ENCODE measurements at regions not wholly inside any gene's neighbourhood (a gene's known extent, or its start where the extent isn't known, plus 50 kb on each side); places are given as distances from the start of the nearest gene placed in this dataset.
A peak's percentile ranks its signal among the peaks of the same experiment; 100 is the strongest.

DNA sequence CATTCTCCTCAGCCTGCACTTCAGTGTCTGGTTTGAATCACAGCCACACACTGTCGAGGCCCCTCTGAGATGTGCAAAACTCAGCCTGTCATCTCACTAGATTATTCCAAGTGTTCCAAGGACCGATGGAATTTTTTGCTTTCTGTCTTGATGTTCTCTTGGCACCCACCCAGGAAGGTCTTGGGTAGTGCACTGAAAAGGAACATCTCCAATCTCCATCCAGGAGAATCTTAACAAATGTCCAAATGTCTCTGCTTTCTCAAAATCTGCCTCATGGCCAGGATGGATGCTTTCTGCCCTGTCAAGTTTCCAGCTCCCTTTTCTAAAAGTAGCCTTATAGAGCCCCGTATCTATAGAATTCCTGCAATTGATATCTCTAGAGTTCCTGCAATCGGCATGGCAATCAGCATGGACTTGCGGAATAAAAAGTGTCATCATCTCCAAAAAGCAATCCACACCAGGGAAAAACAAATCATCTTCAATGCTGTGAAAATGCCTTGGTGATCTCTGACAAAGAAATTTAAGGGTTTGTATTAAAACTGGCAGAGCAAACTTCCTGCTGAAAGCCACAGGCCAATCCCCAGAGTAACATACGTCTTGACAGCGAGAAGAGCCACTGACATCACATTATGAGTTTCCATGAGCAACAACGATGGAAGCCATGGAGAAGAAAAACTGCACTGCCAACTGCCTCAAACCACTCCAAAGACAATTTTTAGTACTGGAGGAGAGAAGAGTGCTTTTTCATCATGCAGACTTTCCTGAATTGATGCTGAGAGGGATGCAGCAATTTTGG lies 215.3 kb upstream of the FAM9B start:
- no peak overlapping the region for H3K4ac ChIP-seq (ENCODE audit: low read depth, low read length)
- no CpG with 5 or more reads among the region's 8 CpGs for WGBS (ENCODE audit: extremely low coverage, insufficient coverage, low lambda C conversion rate)

DNA sequence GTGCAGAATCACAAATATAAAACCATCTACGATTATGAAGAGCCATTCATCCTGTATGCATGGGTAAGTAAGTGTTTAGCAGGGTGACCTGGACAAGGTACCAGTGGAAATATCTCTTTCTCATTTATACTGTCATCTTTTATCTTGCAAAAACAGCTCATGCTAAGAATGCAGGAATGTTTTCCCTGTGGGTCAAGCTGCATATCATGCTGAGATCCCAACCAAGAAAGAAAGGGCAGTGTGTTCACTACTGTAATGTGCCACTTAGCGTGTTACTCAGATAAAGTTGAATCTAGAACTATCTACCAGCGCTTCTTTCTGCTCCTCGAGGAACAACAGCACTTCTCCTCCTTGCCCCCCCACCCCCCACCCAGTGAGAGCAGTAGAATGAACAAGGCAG lies 212.7 kb upstream of the TBL1X start:
- Histone ChIP-seq H4K8ac (ENCODE audit: low read depth, low read length) (no peak overlapping the region), H3K18ac (ENCODE audit: low read length) (no peak overlapping the region), H3K56ac (ENCODE audit: low read length) (no peak overlapping the region), H3K9ac (ENCODE audit: low read length) (no peak overlapping the region), H2BK15ac (replicated peaks; ENCODE audit: low read depth) (no peak overlapping the region), H4K5ac (ENCODE audit: low read length) (no peak overlapping the region), H3K4me1 (ENCODE audit: control insufficient read depth, low read depth, low read length) (no peaks in the 10 kb centered on the region), H3K23ac (ENCODE audit: low read length) (no peak overlapping the region), H2BK5ac (ENCODE audit: low read length) (no peak overlapping the region), H3K4me2 (ENCODE audit: low read length) (no peak overlapping the region), H3K36me3 (ENCODE audit: control insufficient read depth, insufficient read depth, low read length) (no peaks in the 10 kb centered on the region), H3K79me1 (ENCODE audit: low read length) (no peaks in the 10 kb centered on the region), H3K4me3 (ENCODE audit: low read length) (no peak overlapping the region), H3K4ac (ENCODE audit: low read depth, low read length) (no peak overlapping the region), H3K27me3 (ENCODE audit: insufficient read depth, low read length, poor library complexity) (no peaks in the 10 kb centered on the region), H2BK120ac (ENCODE audit: low read depth, low read length) (no peak overlapping the region), H2AK5ac (ENCODE audit: low read length) (no peak overlapping the region), H3K79me2 (ENCODE audit: control insufficient read depth, insufficient read depth, low read length) (no peaks in the 10 kb centered on the region), H3K27ac (ENCODE audit: low read depth, low read length) (no peak overlapping the region)
- peak; percentile 46 for DNase-seq
- WGBS (ENCODE audit: extremely low coverage, insufficient coverage, low lambda C conversion rate) = no CpG with 5 or more reads among the region's 4 CpGs

More for the DNA sequence above, 215.3 kb upstream of the FAM9B start:
- Histone ChIP-seq H3K79me2 (ENCODE audit: control insufficient read depth, insufficient read depth, low read length) (no peaks in the 10 kb centered on the region), H3K4me1 (ENCODE audit: control insufficient read depth, low read depth, low read length) (no peaks in the 10 kb centered on the region), H3K27ac (ENCODE audit: low read depth, low read length) (no peak overlapping the region), H3K4me3 (ENCODE audit: low read length) (no peak overlapping the region), H3K18ac (ENCODE audit: low read length) (no peak overlapping the region), H3K4me2 (ENCODE audit: low read length) (no peak overlapping the region), H3K27me3 (ENCODE audit: insufficient read depth, low read length, poor library complexity) (no peaks in the 10 kb centered on the region), H4K5ac (ENCODE audit: low read length) (no peak overlapping the region), H3K56ac (ENCODE audit: low read length) (no peak overlapping the region), H2BK5ac (ENCODE audit: low read length) (no peak overlapping the region), H2AK5ac (ENCODE audit: low read length) (no peak overlapping the region), H3K9ac (ENCODE audit: low read length) (no peak overlapping the region), H3K23ac (ENCODE audit: low read length) (no peak overlapping the region), H4K8ac (ENCODE audit: low read depth, low read length) (no peak overlapping the region), H2BK120ac (ENCODE audit: low read depth, low read length) (no peak overlapping the region), H2BK15ac (replicated peaks; ENCODE audit: low read depth) (no peak overlapping the region), H3K36me3 (ENCODE audit: control insufficient read depth, insufficient read depth, low read length) (no peaks in the 10 kb centered on the region), H3K79me1 (ENCODE audit: low read length) (no peaks in the 10 kb centered on the region)
- no peak for DNase-seq

DNA sequence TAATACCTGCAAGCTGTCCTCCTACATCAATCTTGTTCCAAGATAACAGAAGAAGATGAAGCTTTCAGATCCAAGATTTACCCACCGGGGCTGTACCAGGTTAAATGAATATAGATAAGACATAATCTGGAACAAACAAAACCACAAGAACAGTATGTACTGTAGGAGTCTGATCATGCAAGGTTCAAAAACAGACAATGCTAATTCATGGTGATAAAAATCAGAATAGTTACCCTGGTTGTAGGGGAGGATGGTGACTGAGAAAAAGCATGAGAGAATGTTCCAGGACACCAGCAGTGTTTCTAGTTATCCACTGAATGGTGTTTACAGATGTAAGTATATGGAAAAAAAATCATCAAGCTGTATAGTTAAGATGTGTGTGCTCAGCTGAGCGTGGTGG lies 211.6 kb upstream of the TBL1X start:
- no peaks in the 10 kb centered on the region for H3K4me1 ChIP-seq (ENCODE audit: control insufficient read depth, low read depth, low read length)
- H3K79me2 ChIP-seq (ENCODE audit: control insufficient read depth, insufficient read depth, low read length) = no peaks in the 10 kb centered on the region
- no peak for DNase-seq
- no peak overlapping the region for H2BK15ac ChIP-seq (replicated peaks; ENCODE audit: low read depth)
- H4K5ac ChIP-seq (ENCODE audit: low read length) = no peak overlapping the region
- WGBS (ENCODE audit: extremely low coverage, insufficient coverage, low lambda C conversion rate) = no CpG with 5 or more reads among the region's 2 CpGs
- H3K4me2 ChIP-seq (ENCODE audit: low read length) = no peak overlapping the region
- H2AK5ac ChIP-seq (ENCODE audit: low read length) = no peak overlapping the region
- no peak overlapping the region for H3K9ac ChIP-seq (ENCODE audit: low read length)
- H3K18ac ChIP-seq (ENCODE audit: low read length) = no peak overlapping the region
- H3K36me3 ChIP-seq (ENCODE audit: control insufficient read depth, insufficient read depth, low read length) = no peaks in the 10 kb centered on the region
- no peak overlapping the region for H3K23ac ChIP-seq (ENCODE audit: low read length)
- H2BK5ac ChIP-seq (ENCODE audit: low read length) = no peak overlapping the region
- H3K27me3 ChIP-seq (ENCODE audit: insufficient read depth, low read length, poor library complexity) = no peaks in the 10 kb centered on the region
- H4K8ac ChIP-seq (ENCODE audit: low read depth, low read length) = no peak overlapping the region
- H3K56ac ChIP-seq (ENCODE audit: low read length) = no peak overlapping the region
- no peak overlapping the region for H2BK120ac ChIP-seq (ENCODE audit: low read depth, low read length)
- no peaks in the 10 kb centered on the region for H3K79me1 ChIP-seq (ENCODE audit: low read length)
- no peak overlapping the region for H3K4me3 ChIP-seq (ENCODE audit: low read length)
- no peak overlapping the region for H3K4ac ChIP-seq (ENCODE audit: low read depth, low read length)
- H3K27ac ChIP-seq (ENCODE audit: low read depth, low read length) = no peak overlapping the region

GRCh38 chrX:9257718-9258420 lies 207.0 kb upstream of the TBL1X start:
- Histone ChIP-seq H2BK5ac (ENCODE audit: low read length) (no peak overlapping the region), H4K8ac (ENCODE audit: low read depth, low read length) (no peak overlapping the region), H3K23ac (ENCODE audit: low read length) (no peak overlapping the region), H3K4me1 (ENCODE audit: control insufficient read depth, low read depth, low read length) (no peaks in the 10 kb centered on the region), H3K4me3 (ENCODE audit: low read length) (no peak overlapping the region), H3K4me2 (ENCODE audit: low read length) (no peak overlapping the region), H3K9ac (ENCODE audit: low read length) (no peak overlapping the region), H3K27me3 (ENCODE audit: insufficient read depth, low read length, poor library complexity) (no peaks in the 10 kb centered on the region), H3K18ac (ENCODE audit: low read length) (no peak overlapping the region), H4K5ac (ENCODE audit: low read length) (no peak overlapping the region), H2AK5ac (ENCODE audit: low read length) (no peak overlapping the region), H3K27ac (ENCODE audit: low read depth, low read length) (no peak overlapping the region), H3K56ac (ENCODE audit: low read length) (no peak overlapping the region), H2BK15ac (replicated peaks; ENCODE audit: low read depth) (no peak overlapping the region), H3K36me3 (ENCODE audit: control insufficient read depth, insufficient read depth, low read length) (no peaks in the 10 kb centered on the region), H3K79me2 (ENCODE audit: control insufficient read depth, insufficient read depth, low read length) (no peaks in the 10 kb centered on the region), H2BK120ac (ENCODE audit: low read depth, low read length) (no peak overlapping the region), H3K4ac (ENCODE audit: low read depth, low read length) (no peak overlapping the region), H3K79me1 (ENCODE audit: low read length) (no peaks in the 10 kb centered on the region)
- WGBS (ENCODE audit: extremely low coverage, insufficient coverage, low lambda C conversion rate) = no CpG with 5 or more reads among the region's 6 CpGs
- DNase-seq = no peak

GRCh38 chrX:9258421-9259104 lies 206.3 kb upstream of the TBL1X start:
- H3K36me3 ChIP-seq (ENCODE audit: control insufficient read depth, insufficient read depth, low read length) = no peaks in the 10 kb centered on the region
- no peak overlapping the region for H4K5ac ChIP-seq (ENCODE audit: low read length)
- H2BK120ac ChIP-seq (ENCODE audit: low read depth, low read length) = no peak overlapping the region
- WGBS (ENCODE audit: extremely low coverage, insufficient coverage, low lambda C conversion rate) = no CpG with 5 or more reads among the region's 3 CpGs
- H2BK5ac ChIP-seq (ENCODE audit: low read length) = no peak overlapping the region
- H3K18ac ChIP-seq (ENCODE audit: low read length) = no peak overlapping the region
- H3K56ac ChIP-seq (ENCODE audit: low read length) = no peak overlapping the region
- no peak overlapping the region for H3K4ac ChIP-seq (ENCODE audit: low read depth, low read length)
- H3K4me3 ChIP-seq (ENCODE audit: low read length) = no peak overlapping the region
- no peaks in the 10 kb centered on the region for H3K79me1 ChIP-seq (ENCODE audit: low read length)
- H3K27ac ChIP-seq (ENCODE audit: low read depth, low read length) = no peak overlapping the region
- H3K23ac ChIP-seq (ENCODE audit: low read length) = no peak overlapping the region
- no peaks in the 10 kb centered on the region for H3K79me2 ChIP-seq (ENCODE audit: control insufficient read depth, insufficient read depth, low read length)
- no peaks in the 10 kb centered on the region for H3K27me3 ChIP-seq (ENCODE audit: insufficient read depth, low read length, poor library complexity)
- DNase-seq = no peak
- no peak overlapping the region for H3K4me2 ChIP-seq (ENCODE audit: low read length)
- no peak overlapping the region for H2BK15ac ChIP-seq (replicated peaks; ENCODE audit: low read depth)
- no peaks in the 10 kb centered on the region for H3K4me1 ChIP-seq (ENCODE audit: control insufficient read depth, low read depth, low read length)
- no peak overlapping the region for H4K8ac ChIP-seq (ENCODE audit: low read depth, low read length)
- H3K9ac ChIP-seq (ENCODE audit: low read length) = no peak overlapping the region
- no peak overlapping the region for H2AK5ac ChIP-seq (ENCODE audit: low read length)

Data from mesendoderm (in vitro differentiated cells).